ENCODE measurements at regions not wholly inside any gene's neighbourhood (a gene's known extent, or its start where the extent isn't known, plus 50 kb on each side); places are given as distances from the start of the nearest gene placed in this dataset.
"Not testable (repeated sequence)": the region's sequence is repeated elsewhere in the genome, so short reads cannot be mapped to it uniquely, and the experiment has no call there.

- peaks cover 13% of the 10 kb centered on the region for H3K4me1 Mint-ChIP-seq (ENCODE audit: low read depth)
- TF ChIP-seq CTCF (IDR thresholded peaks at IDR 0.05): no peak
- no peaks in the 10 kb centered on the region for H3K36me3 Mint-ChIP-seq (ENCODE audit: low read depth)
- H3K9me3 Mint-ChIP-seq (ENCODE audit: low read depth): peaks cover 3% of the 10 kb centered on the region
- no peak overlapping the region for H3K4me3 Mint-ChIP-seq (ENCODE audit: unreplicated experiment)
- no peak for DNase-seq (ENCODE audit: low spot score)
- H3K27me3 Mint-ChIP-seq (ENCODE audit: low read depth): no peaks in the 10 kb centered on the region
- no peak overlapping the region for H3K27ac Mint-ChIP-seq (ENCODE audit: unreplicated experiment)
These were observed 2541.1 kb downstream of the PCDH9 start for GRCh38 chr13:64688893-64689677.

GRCh38 chr13:64686536-64686935 lies 2543.6 kb downstream of the PCDH9 start:
- not testable (repeated sequence) for H3K9me3 Mint-ChIP-seq (ENCODE audit: low read depth); H3K27ac Mint-ChIP-seq (ENCODE audit: unreplicated experiment)

GRCh38 chr13:64684685-64685431 lies 2545.3 kb downstream of the PCDH9 start:
- no peak overlapping the region for H3K27ac Mint-ChIP-seq (ENCODE audit: unreplicated experiment)
- H3K36me3 Mint-ChIP-seq (ENCODE audit: low read depth): peaks cover 2% of the 10 kb centered on the region
- no peak overlapping the region for H3K4me3 Mint-ChIP-seq (ENCODE audit: unreplicated experiment)
- H3K4me1 Mint-ChIP-seq (ENCODE audit: low read depth): peaks cover 13% of the 10 kb centered on the region
- peaks cover 11% of the 10 kb centered on the region for H3K9me3 Mint-ChIP-seq (ENCODE audit: low read depth)
- DNase-seq (ENCODE audit: low spot score): no peak
- no peaks in the 10 kb centered on the region for H3K27me3 Mint-ChIP-seq (ENCODE audit: low read depth)
- no peak for TF ChIP-seq CTCF (IDR thresholded peaks at IDR 0.05)

More at GRCh38 chr13:64686536-64686935, 2543.6 kb downstream of the PCDH9 start:
- not testable (repeated sequence) for H3K36me3 Mint-ChIP-seq (ENCODE audit: low read depth); H3K27me3 Mint-ChIP-seq (ENCODE audit: low read depth); H3K4me3 Mint-ChIP-seq (ENCODE audit: unreplicated experiment); DNase-seq (ENCODE audit: low spot score)
- H3K4me1 Mint-ChIP-seq (ENCODE audit: low read depth): peaks cover 13% of the 10 kb centered on the region

GRCh38 chr13:64684108-64684507 lies 2546.0 kb downstream of the PCDH9 start:
- Mint-ChIP-seq H3K27ac (ENCODE audit: unreplicated experiment) (no peak overlapping the region), H3K4me1 (ENCODE audit: low read depth) (peaks cover 9% of the 10 kb centered on the region), H3K4me3 (ENCODE audit: unreplicated experiment) (no peak overlapping the region), H3K9me3 (ENCODE audit: low read depth) (peaks cover 11% of the 10 kb centered on the region), H3K27me3 (ENCODE audit: low read depth) (no peaks in the 10 kb centered on the region), H3K36me3 (ENCODE audit: low read depth) (peaks cover 2% of the 10 kb centered on the region)
- no peak for TF ChIP-seq CTCF (IDR thresholded peaks at IDR 0.05)
- no peak for DNase-seq (ENCODE audit: low spot score)

- peaks cover 2% of the 10 kb centered on the region for H3K36me3 Mint-ChIP-seq (ENCODE audit: low read depth)
- DNase-seq (ENCODE audit: low spot score): no peak
- no peak for TF ChIP-seq CTCF (IDR thresholded peaks at IDR 0.05)
- H3K27me3 Mint-ChIP-seq (ENCODE audit: low read depth): no peaks in the 10 kb centered on the region
- H3K4me1 Mint-ChIP-seq (ENCODE audit: low read depth): peaks cover 5% of the 10 kb centered on the region
- no peak overlapping the region for H3K4me3 Mint-ChIP-seq (ENCODE audit: unreplicated experiment)
- peaks cover 11% of the 10 kb centered on the region for H3K9me3 Mint-ChIP-seq (ENCODE audit: low read depth)
- no peak overlapping the region for H3K27ac Mint-ChIP-seq (ENCODE audit: unreplicated experiment)
These were observed 2549.4 kb downstream of the PCDH9 start for GRCh38 chr13:64680739-64681138.
